Esophagus muscularis mucosa (tissue), 4 donors: ENCODE measurements at regions not wholly inside any gene's neighbourhood (a gene's known extent, or its start where the extent isn't known, plus 50 kb on each side); places are given as distances from the start of the nearest gene placed in this dataset.

ENCODE experiments used
- DNase-seq: peaks from one replicate; pipeline ENCODE4 v3.0.0-alpha.2; 2017; ENCODE audit errors: extremely low spot score
- H3K27ac ChIP-seq, 4 donors: fragments of 200-600 bp; sonication (generic); replicated peaks in 1 of 4; 1 replicate in 3 of 4; 2 replicates in 1 of 4; pipeline ENCODE4 v1.5.1; 2016 to 2019; ENCODE audit warnings: mild to moderate bottlenecking in 1 of 4
- H3K27me3 ChIP-seq, 4 donors: fragments of 200-600 bp; sonication (generic); one replicate each; pipeline versions ENCODE4 v1.5.1 to v1.6.0; 2016 to 2019
- H3K36me3 ChIP-seq, 4 donors: fragments of 200-600 bp; sonication (generic); one replicate each; pipeline ENCODE4 v1.5.1; 2016 to 2019
- H3K4me1 ChIP-seq, 4 donors: fragments of 200-600 bp; sonication (generic); one replicate each; pipeline ENCODE4 v1.5.1; 2016 to 2019
- H3K4me3 ChIP-seq, 4 donors: fragments of 200-600 bp; sonication (generic); 1 replicate in 2 of 4; 2 replicates in 2 of 4; pipeline ENCODE4 v1.5.1; 2016 to 2019; ENCODE audit warnings: mild to moderate bottlenecking in 4 of 4, moderate library complexity in 1 of 4
- H3K9me3 ChIP-seq, 4 donors: fragments of 200-600 bp; sonication (generic); 1 replicate in 3 of 4; 2 replicates in 1 of 4; pipeline ENCODE4 v1.5.1; 2016 to 2019
- EP300 ChIP-seq: sonication (generic); formaldehyde crosslinking; IDR thresholded peaks from one replicate; pipeline ENCODE4 v1.6.1; 2017; ENCODE audit warnings: antibody characterized with exemption
- POLR2A ChIP-seq: fragments of 450-650 bp; IDR thresholded peaks from one replicate; pipeline ENCODE4 v1.6.1; 2017; ENCODE audit warnings: antibody characterized with exemption, moderate library complexity, mild to moderate bottlenecking, low read depth
- POLR2AphosphoS5 ChIP-seq, 2 donors: sonication (generic); formaldehyde crosslinking; IDR thresholded peaks; one replicate each; pipeline ENCODE4 v1.6.1; 2017; ENCODE audit warnings: antibody characterized with exemption in 2 of 2
- WGBS: methylation state at CpG from one replicate; pipeline ENCODE4 v1.1.5; 2018; 5-methylcytosine and 5-hydroxymethylcytosine counted together
- intact Hi-C: fragments of 100-400 bp; cut with DNase I; formaldehyde crosslinking; loops from one replicate; pipeline ENCODE4 v1.15.1; 2023
- TF ChIP-seq, protein P1 (sequence below), 3 experiments: fragments of 200-600 bp in 2 of 3; fragments of 450-650 bp in 1 of 3; sonication (generic) in 2 of 3; IDR thresholded peaks; one replicate each; pipeline ENCODE4 v1.5.1; 2017 to 2019; ENCODE audit warnings: antibody characterized with exemption in 3 of 3, mild to moderate bottlenecking in 2 of 3, moderate library complexity in 1 of 3

DNA sequence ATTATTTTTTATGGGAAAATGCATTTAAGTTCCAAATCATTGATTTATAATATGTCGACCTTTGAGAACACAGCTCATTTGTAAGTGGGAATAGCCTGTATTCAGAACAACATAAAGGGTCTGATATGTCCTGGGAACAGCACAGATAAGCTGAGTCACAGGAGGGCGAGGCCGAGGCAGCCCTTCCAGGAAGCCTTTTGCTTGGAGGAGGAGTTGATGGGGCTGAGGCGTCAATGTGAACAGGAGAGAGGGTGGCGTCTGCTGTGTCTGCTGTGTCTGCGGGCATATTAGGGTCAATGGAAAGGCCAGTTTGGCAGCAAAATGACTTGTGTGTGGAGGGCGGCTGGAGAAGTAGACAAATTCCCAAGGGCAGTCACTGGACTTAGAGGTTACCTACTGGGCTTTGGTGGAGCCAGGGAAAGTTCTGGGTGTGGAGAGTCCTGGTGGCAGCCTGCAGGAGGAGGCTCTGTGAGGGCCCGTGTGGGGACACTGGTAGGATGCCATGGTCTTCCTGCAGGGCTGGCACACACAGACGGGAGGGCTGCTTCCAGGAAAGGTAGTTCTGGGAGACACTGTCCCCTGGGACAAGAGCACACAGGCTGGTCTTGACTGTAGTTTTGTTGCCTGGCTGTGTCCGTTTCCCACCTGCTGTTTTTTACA lies 128.1 kb downstream of the GLI2 start:
- peaks cover 12 to 63% (median 49%) of the 10 kb centered on the region in 4 donors for H3K4me1 ChIP-seq
- intact Hi-C loops, result no loop called here
- H3K9me3 ChIP-seq, result no peaks in the 10 kb centered on the region
- DNase-seq, result no peak
- TF ChIP-seq POLR2AphosphoS5 (IDR thresholded peaks at IDR 0.05) (no peak), EP300 (no peak), POLR2A (no peak)
- TF ChIP-seq, protein P1, sequence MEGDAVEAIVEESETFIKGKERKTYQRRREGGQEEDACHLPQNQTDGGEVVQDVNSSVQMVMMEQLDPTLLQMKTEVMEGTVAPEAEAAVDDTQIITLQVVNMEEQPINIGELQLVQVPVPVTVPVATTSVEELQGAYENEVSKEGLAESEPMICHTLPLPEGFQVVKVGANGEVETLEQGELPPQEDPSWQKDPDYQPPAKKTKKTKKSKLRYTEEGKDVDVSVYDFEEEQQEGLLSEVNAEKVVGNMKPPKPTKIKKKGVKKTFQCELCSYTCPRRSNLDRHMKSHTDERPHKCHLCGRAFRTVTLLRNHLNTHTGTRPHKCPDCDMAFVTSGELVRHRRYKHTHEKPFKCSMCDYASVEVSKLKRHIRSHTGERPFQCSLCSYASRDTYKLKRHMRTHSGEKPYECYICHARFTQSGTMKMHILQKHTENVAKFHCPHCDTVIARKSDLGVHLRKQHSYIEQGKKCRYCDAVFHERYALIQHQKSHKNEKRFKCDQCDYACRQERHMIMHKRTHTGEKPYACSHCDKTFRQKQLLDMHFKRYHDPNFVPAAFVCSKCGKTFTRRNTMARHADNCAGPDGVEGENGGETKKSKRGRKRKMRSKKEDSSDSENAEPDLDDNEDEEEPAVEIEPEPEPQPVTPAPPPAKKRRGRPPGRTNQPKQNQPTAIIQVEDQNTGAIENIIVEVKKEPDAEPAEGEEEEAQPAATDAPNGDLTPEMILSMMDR (IDR thresholded peaks at IDR 0.05), result no peak
- H3K27ac ChIP-seq, result peak overlapping the region in 1 of 4 donors; percentile 40
- 75% methylated on average over 10 of the region's 10 CpGs for WGBS
- no peak overlapping the region for H3K4me3 ChIP-seq
- H3K27me3 ChIP-seq, result no peaks in the 10 kb centered on the region
- no peaks in the 10 kb centered on the region for H3K36me3 ChIP-seq

DNA sequence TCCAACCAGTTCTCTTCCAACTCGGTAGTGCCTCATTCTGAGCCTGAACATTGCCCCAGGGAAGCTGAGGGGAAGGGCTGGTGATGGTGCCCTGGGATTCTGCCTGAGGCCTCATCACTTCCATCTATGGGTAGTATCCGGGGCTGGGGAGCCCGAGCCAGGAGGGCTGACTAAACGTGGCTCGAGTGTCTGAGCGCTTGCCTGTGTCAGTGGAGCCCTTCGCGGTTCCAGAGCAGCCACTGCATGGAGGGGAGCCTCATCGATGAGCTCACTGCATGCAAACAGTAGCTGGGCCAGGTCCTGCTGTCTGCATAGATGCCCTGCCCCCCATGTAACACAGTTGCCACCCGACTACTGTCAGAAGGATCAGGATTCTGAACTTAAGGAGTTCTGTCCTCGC lies 129.3 kb downstream of the GLI2 start:
- TF ChIP-seq, protein P1 (IDR thresholded peaks at IDR 0.05), result no peak
- Histone ChIP-seq H3K27ac (peak overlapping the region in 1 of 4 donors; percentile 2), H3K36me3 (no peaks in the 10 kb centered on the region), H3K27me3 (no peaks in the 10 kb centered on the region), H3K9me3 (no peaks in the 10 kb centered on the region), H3K4me3 (no peak overlapping the region), H3K4me1 (peaks cover 12 to 74% (median 60%) of the 10 kb centered on the region in 4 donors)
- no peak for DNase-seq
- intact Hi-C loops, result loop anchor here (5.0 kb wide), 1 partner anchor 128 kb away; the partner anchor contains the start of gene GLI2
- whole genome bisulfite sequencing, result 92% methylated on average over 2 of the region's 11 CpGs

DNA sequence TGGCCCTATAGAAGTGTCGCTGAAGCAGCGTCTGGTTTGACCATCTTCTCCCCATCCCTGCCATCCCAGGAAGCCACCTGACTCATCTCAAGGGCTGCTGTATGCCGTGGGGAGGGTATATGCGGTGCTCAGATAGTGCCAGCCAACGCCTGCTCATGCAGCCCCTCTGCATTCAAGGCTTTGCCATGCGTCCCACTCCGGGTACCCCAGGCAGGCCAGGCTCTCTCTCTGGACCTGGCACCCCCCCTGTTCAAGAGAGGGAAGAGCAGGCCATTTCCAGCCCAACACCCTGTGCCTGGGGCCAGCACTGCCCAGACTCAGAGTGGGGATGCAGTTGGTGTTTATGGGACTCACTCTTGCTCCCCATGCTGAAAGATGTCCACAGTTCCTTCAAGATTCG lies 130.0 kb downstream of the GLI2 start:
- no peak for DNase-seq
- intact Hi-C loops, result loop anchor here (5.0 kb wide), 1 partner anchor 128 kb away; the partner anchor contains the start of gene GLI2
- 100% methylated on average over 7 of the region's 8 CpGs for WGBS

DNA sequence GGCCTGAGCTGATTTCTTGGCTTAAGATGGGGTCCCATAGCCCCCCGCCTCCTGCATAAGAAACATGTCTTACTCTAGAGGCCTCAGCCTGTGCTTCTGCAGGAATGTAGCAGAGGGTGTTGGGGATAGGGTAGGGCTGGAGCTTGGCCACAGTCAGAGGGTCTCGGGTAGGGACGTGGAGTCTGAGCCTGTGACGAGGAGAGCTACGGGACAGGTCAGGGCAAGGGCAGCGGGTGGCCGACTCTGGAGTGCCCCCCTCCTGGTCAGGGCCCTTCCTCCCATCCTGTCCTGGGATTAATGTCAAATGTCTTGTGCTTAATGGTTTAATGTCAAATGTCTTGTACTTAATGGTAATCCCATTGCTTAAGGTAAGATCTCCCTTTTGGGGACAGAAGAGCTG lies 130.4 kb downstream of the GLI2 start:
- H3K27ac ChIP-seq, result no peak overlapping the region
- H3K4me3 ChIP-seq, result no peak overlapping the region
- no peak for DNase-seq
- intact Hi-C loops, result loop anchor here (5.0 kb wide), 1 partner anchor 129 kb away; the partner anchor contains the start of gene GLI2
- 83% methylated on average over 6 of the region's 7 CpGs for WGBS
- H3K27me3 ChIP-seq, result no peaks in the 10 kb centered on the region
- H3K4me1 ChIP-seq, result peaks cover 12 to 78% (median 64%) of the 10 kb centered on the region in 4 donors
- TF ChIP-seq EP300 (no peak), POLR2AphosphoS5 (IDR thresholded peaks at IDR 0.05) (no peak), POLR2A (no peak)
- TF ChIP-seq, protein P1 (IDR thresholded peaks at IDR 0.05), result no peak
- H3K36me3 ChIP-seq, result no peaks in the 10 kb centered on the region
- no peaks in the 10 kb centered on the region for H3K9me3 ChIP-seq

More for the DNA sequence above, 130.0 kb downstream of the GLI2 start:
- Histone ChIP-seq H3K4me1 (peaks cover 12 to 79% (median 64%) of the 10 kb centered on the region in 4 donors), H3K9me3 (no peaks in the 10 kb centered on the region), H3K36me3 (no peaks in the 10 kb centered on the region), H3K27me3 (no peaks in the 10 kb centered on the region), H3K27ac (no peak overlapping the region), H3K4me3 (no peak overlapping the region)
- no peak for TF ChIP-seq EP300
- TF ChIP-seq, protein P1 (IDR thresholded peaks at IDR 0.05), result no peak
- TF ChIP-seq POLR2AphosphoS5 (IDR thresholded peaks at IDR 0.05), result no peak
- no peak for TF ChIP-seq POLR2A
